Motor neuron (in vitro differentiated cells): ENCODE measurements at regions not wholly inside any gene's neighbourhood (a gene's known extent, or its start where the extent isn't known, plus 50 kb on each side); places are given as distances from the start of the nearest gene placed in this dataset.
A peak's percentile ranks its signal among the peaks of the same experiment; 100 is the strongest.
"Not testable (repeated sequence)": the region's sequence is repeated elsewhere in the genome, so short reads cannot be mapped to it uniquely, and the experiment has no call there.

Experiments used
- ATAC-seq, 8 experiments: fragments of 200-7000 bp; cut with Tn5 transposase; replicated peaks in 6 of 8; 2 replicates each; pipeline ENCODE4 v1.8.0; 2021; ENCODE audit warnings: mild to moderate bottlenecking in 8 of 8, moderate library complexity in 8 of 8
- H3K27ac ChIP-seq, 2 donors: fragments of 250-450 bp; sonication (Bioruptor Pico); 2 replicates each; pipeline ENCODE4 v1.9.0; 2021; ENCODE audit warnings: antibody characterized with exemption in 2 of 2, mild to moderate bottlenecking in 2 of 2, moderate library complexity in 1 of 2
- H3K4me1 ChIP-seq, 2 donors: fragments of 250-450 bp; sonication (Bioruptor Pico); replicated peaks in 1 of 2; 2 replicates each; pipeline ENCODE4 v1.6.1; 2021; ENCODE audit warnings: antibody characterized with exemption in 2 of 2, mild to moderate bottlenecking in 2 of 2, moderate library complexity in 1 of 2
- H3K4me3 ChIP-seq, 5 donors: fragments of 250-450 bp; sonication (Bioruptor Pico); 2 replicates each; pipeline ENCODE4 v1.9.0; 2021; ENCODE audit warnings: antibody characterized with exemption in 5 of 5, mild to moderate bottlenecking in 5 of 5, moderate library complexity in 4 of 5
- WGBS, 10 experiments: fragments of 450-650 bp; shearing (Covaris generic); methylation state at CpG; one replicate each; pipeline ENCODE4 v1.0.0; 2022; 5-methylcytosine and 5-hydroxymethylcytosine counted together
- in situ Hi-C, 9 experiments: fragments of 400-800 bp; cut with MboI; loops; one replicate each; pipeline ENCODE4 v1.15.0; 2021; ENCODE audit warnings: low sequenced_read_pairs in 9 of 9, low pct_unique_long_range_greater_than_20kb in 2 of 9; ENCODE audit not compliant: unreplicated experiment in 9 of 9

GRCh38 chr3:75338342-75338741 is 325.8 kb upstream of the FRG2C start:
- H3K4me1 ChIP-seq: no peaks in the 10 kb centered on the region
- H3K4me3 ChIP-seq: no peak overlapping the region
- no peak overlapping the region for H3K27ac ChIP-seq
- in situ Hi-C loops: no loop called here
- no peak for ATAC-seq
- WGBS, 10 experiments: 18 to 100% (median 89%) methylated on average over 1 to 3 of the region's 3 CpGs; no CpG with 5 or more reads in 2 of the 10 experiments

GRCh38 chr3:75341324-75342067 is 322.6 kb upstream of the FRG2C start:
- 4 to 82% (median 56%) methylated on average over 1 to 8 of the region's 12 CpGs; no CpG with 5 or more reads in 2 of the 10 experiments for WGBS, 10 experiments
- ATAC-seq: no peak
- H3K4me1 ChIP-seq: no peaks in the 10 kb centered on the region
- no peak overlapping the region for H3K27ac ChIP-seq
- no peak overlapping the region for H3K4me3 ChIP-seq
- in situ Hi-C loops: no loop called here

- WGBS, 10 experiments: 20 to 90% methylated on average over 1 to 2 of the region's 5 CpGs; no CpG with 5 or more reads in 8 of the 10 experiments
- H3K27ac ChIP-seq: no peak overlapping the region
- peak in 4 of 8 experiments; percentile 23 to 99 (median 49) for ATAC-seq
- in situ Hi-C loops: no loop called here
- no peaks in the 10 kb centered on the region for H3K4me1 ChIP-seq
- H3K4me3 ChIP-seq: no peak overlapping the region
These were observed 321.7 kb upstream of the FRG2C start for GRCh38 chr3:75342425-75342824.

- WGBS, 10 experiments: 38 to 100% (median 86%) methylated on average over 1 to 7 of the region's 9 CpGs; no CpG with 5 or more reads in 1 of the 10 experiments
- H3K4me1 ChIP-seq, H3K27ac ChIP-seq, H3K4me3 ChIP-seq, in situ Hi-C loops, ATAC-seq: not testable (repeated sequence)
These were observed 313.6 kb upstream of the FRG2C start for GRCh38 chr3:75350536-75350935.

- in situ Hi-C loops, H3K4me1 ChIP-seq, H3K4me3 ChIP-seq, ATAC-seq, H3K27ac ChIP-seq: not testable (repeated sequence)
- WGBS, 10 experiments: 73 to 83% (median 80%) methylated on average over 1 to 3 of the region's 16 CpGs; no CpG with 5 or more reads in 6 of the 10 experiments
These were observed 301.9 kb upstream of the FRG2C start for GRCh38 chr3:75362086-75362784.

- H3K27ac ChIP-seq, in situ Hi-C loops, H3K4me1 ChIP-seq, H3K4me3 ChIP-seq, ATAC-seq: not testable (repeated sequence)
- 80 to 96% (median 85%) methylated on average over 1 to 8 of the region's 13 CpGs; no CpG with 5 or more reads in 6 of the 10 experiments for WGBS, 10 experiments
These were observed 291.2 kb upstream of the FRG2C start for GRCh38 chr3:75372964-75373363.

GRCh38 chr3:75379840-75380239 is 284.3 kb upstream of the FRG2C start:
- in situ Hi-C loops, H3K4me3 ChIP-seq, ATAC-seq, H3K4me1 ChIP-seq, H3K27ac ChIP-seq: not testable (repeated sequence)
- 40 to 100% (median 98%) methylated on average over 1 to 3 of the region's 5 CpGs; no CpG with 5 or more reads in 4 of the 10 experiments for WGBS, 10 experiments

GRCh38 chr3:75380276-75380771 is 283.8 kb upstream of the FRG2C start:
- in situ Hi-C loops: no loop called here
- H3K4me3 ChIP-seq: no peak overlapping the region
- H3K4me1 ChIP-seq: no peaks in the 10 kb centered on the region
- H3K27ac ChIP-seq: no peak overlapping the region
- ATAC-seq: no peak
- WGBS, 10 experiments: 80 to 95% (median 84%) methylated on average over 2 to 8 of the region's 13 CpGs; no CpG with 5 or more reads in 6 of the 10 experiments

- ATAC-seq, H3K27ac ChIP-seq, in situ Hi-C loops, H3K4me1 ChIP-seq, H3K4me3 ChIP-seq: not testable (repeated sequence)
- 72 to 100% (median 92%) methylated on average over 1 to 4 of the region's 4 CpGs; no CpG with 5 or more reads in 2 of the 10 experiments for WGBS, 10 experiments
These were observed 280.1 kb upstream of the FRG2C start for GRCh38 chr3:75384016-75384415.

GRCh38 chr3:75388486-75389124 is 275.5 kb upstream of the FRG2C start:
- ATAC-seq, H3K27ac ChIP-seq, in situ Hi-C loops, H3K4me1 ChIP-seq, H3K4me3 ChIP-seq: not testable (repeated sequence)
- WGBS, 10 experiments: 0 to 100% (median 54%) methylated on average over 1 to 3 of the region's 5 CpGs; no CpG with 5 or more reads in 4 of the 10 experiments

GRCh38 chr3:75393288-75393694 is 270.8 kb upstream of the FRG2C start:
- H3K27ac ChIP-seq, ATAC-seq, H3K4me1 ChIP-seq, in situ Hi-C loops, H3K4me3 ChIP-seq: not testable (repeated sequence)
- WGBS, 10 experiments: no CpG with 5 or more reads among the region's 3 CpGs

- ATAC-seq, in situ Hi-C loops: not testable (repeated sequence)
These were observed 270.0 kb upstream of the FRG2C start for GRCh38 chr3:75394102-75394501.

More at GRCh38 chr3:75394102-75394501, 270.0 kb upstream of the FRG2C start:
- 95 to 100% (median 100%) methylated on average over 1 to 4 of the region's 7 CpGs; no CpG with 5 or more reads in 7 of the 10 experiments for WGBS, 10 experiments
- H3K4me3 ChIP-seq, H3K4me1 ChIP-seq, H3K27ac ChIP-seq: not testable (repeated sequence)
